HepG2 (cell line): ENCODE measurements at regions not wholly inside any gene's neighbourhood (a gene's known extent, or its start where the extent isn't known, plus 50 kb on each side); places are given as distances from the start of the nearest gene placed in this dataset.

Experiments
- ARNTL ChIP-seq: sonication (generic); formaldehyde crosslinking; IDR thresholded peaks from 2 replicates; pipeline ENCODE4 v1.4.0; 2020; ENCODE audit warnings: mild to moderate bottlenecking, missing genetic modification reagents
- CCAR2 ChIP-seq: fragments of 200-400 bp; formaldehyde crosslinking; optimal IDR thresholded peaks from 2 replicates; pipeline ENCODE3; 2018; ENCODE audit warnings: low read depth, mild to moderate bottlenecking, low read length, moderate library complexity
- IRF2 ChIP-seq: IDR thresholded peaks from 2 replicates; pipeline ENCODE4 v1.6.1; 2018; ENCODE audit warnings: missing genetic modification reagents, missing compliant biosample characterization
- JUNB ChIP-seq: sonication (generic); formaldehyde crosslinking; IDR thresholded peaks from 2 replicates; pipeline ENCODE4 v1.8.0; 2022; ENCODE audit warnings: missing genetic modification reagents, mild to moderate bottlenecking, borderline replicate concordance
- TAF1 ChIP-seq: sonication (generic); formaldehyde crosslinking; IDR thresholded peaks from 2 replicates; pipeline ENCODE4 v1.4.0; 2020; ENCODE audit warnings: missing genetic modification reagents
- ZMYM3 ChIP-seq: sonication (generic); formaldehyde crosslinking; IDR thresholded peaks from 2 replicates; pipeline ENCODE4 v1.5.1; 2020; ENCODE audit warnings: mild to moderate bottlenecking, missing genetic modification reagents
- ZNF224 ChIP-seq: sonication (generic); formaldehyde crosslinking; IDR thresholded peaks from 2 replicates; pipeline ENCODE4 v1.5.0; 2020; ENCODE audit warnings: mild to moderate bottlenecking, missing genetic modification reagents
- ZNF660 ChIP-seq: sonication (generic); formaldehyde crosslinking; IDR thresholded peaks from 2 replicates; pipeline ENCODE4 v1.5.1; 2020; ENCODE audit warnings: mild to moderate bottlenecking, low read depth, missing genetic modification reagents, borderline replicate concordance
- TF ChIP-seq, protein P1 (sequence below): sonication (generic); formaldehyde crosslinking; IDR thresholded peaks from 2 replicates; pipeline ENCODE4 v1.4.0; 2020; ENCODE audit warnings: missing genetic modification reagents
- TF ChIP-seq, protein P2 (sequence below): sonication (generic); formaldehyde crosslinking; IDR thresholded peaks from 2 replicates; pipeline ENCODE4 v1.5.0; 2020; ENCODE audit warnings: mild to moderate bottlenecking, missing genetic modification reagents, moderate library complexity
- TF ChIP-seq, protein P3 (sequence below): sonication (generic); formaldehyde crosslinking; IDR thresholded peaks from 2 replicates; pipeline ENCODE4 v1.4.0; 2020; ENCODE audit warnings: low read depth, mild to moderate bottlenecking, missing genetic modification reagents
- TF ChIP-seq, protein P4 (sequence below): sonication (generic); formaldehyde crosslinking; IDR thresholded peaks from 2 replicates; pipeline ENCODE4 v1.9.0; 2021; ENCODE audit warnings: missing genetic modification reagents, mild to moderate bottlenecking, borderline replicate concordance

DNA sequence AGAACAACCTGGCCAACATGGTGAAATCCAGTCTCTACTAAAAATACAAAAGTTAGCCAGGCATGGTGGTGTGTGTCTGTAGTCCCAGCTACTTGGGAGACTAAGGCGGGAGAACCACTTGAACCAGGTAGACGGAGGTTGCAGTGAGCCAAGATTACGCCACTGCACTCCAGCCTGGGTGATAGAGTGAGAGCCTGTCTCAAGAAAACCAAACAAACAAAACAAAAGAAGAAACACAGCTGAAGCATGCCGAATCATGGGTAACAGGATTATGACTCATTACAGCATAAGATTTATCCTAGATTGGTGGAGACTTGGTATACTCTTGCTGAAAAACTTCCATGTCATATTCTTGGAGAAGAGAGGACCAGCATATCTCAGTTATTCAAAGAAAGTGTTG is 236.7 kb upstream of the CCNH start:
- no peak for TF ChIP-seq TAF1 (CRISPR knock-in tag)
- TF ChIP-seq ARNTL (CRISPR knock-in tag): no peak
- no peak for TF ChIP-seq JUNB (CRISPR knock-in tag)
- TF ChIP-seq ZMYM3 (CRISPR knock-in tag): no peak
- no peak for TF ChIP-seq IRF2 (CRISPR knock-in tag)
- TF ChIP-seq, protein P1, sequence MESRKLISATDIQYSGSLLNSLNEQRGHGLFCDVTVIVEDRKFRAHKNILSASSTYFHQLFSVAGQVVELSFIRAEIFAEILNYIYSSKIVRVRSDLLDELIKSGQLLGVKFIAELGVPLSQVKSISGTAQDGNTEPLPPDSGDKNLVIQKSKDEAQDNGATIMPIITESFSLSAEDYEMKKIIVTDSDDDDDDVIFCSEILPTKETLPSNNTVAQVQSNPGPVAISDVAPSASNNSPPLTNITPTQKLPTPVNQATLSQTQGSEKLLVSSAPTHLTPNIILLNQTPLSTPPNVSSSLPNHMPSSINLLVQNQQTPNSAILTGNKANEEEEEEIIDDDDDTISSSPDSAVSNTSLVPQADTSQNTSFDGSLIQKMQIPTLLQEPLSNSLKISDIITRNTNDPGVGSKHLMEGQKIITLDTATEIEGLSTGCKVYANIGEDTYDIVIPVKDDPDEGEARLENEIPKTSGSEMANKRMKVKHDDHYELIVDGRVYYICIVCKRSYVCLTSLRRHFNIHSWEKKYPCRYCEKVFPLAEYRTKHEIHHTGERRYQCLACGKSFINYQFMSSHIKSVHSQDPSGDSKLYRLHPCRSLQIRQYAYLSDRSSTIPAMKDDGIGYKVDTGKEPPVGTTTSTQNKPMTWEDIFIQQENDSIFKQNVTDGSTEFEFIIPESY (CRISPR knock-in tag): no peak
- TF ChIP-seq ZNF224 (CRISPR knock-in tag): no peak
- no peak for TF ChIP-seq CCAR2
- TF ChIP-seq, protein P2, sequence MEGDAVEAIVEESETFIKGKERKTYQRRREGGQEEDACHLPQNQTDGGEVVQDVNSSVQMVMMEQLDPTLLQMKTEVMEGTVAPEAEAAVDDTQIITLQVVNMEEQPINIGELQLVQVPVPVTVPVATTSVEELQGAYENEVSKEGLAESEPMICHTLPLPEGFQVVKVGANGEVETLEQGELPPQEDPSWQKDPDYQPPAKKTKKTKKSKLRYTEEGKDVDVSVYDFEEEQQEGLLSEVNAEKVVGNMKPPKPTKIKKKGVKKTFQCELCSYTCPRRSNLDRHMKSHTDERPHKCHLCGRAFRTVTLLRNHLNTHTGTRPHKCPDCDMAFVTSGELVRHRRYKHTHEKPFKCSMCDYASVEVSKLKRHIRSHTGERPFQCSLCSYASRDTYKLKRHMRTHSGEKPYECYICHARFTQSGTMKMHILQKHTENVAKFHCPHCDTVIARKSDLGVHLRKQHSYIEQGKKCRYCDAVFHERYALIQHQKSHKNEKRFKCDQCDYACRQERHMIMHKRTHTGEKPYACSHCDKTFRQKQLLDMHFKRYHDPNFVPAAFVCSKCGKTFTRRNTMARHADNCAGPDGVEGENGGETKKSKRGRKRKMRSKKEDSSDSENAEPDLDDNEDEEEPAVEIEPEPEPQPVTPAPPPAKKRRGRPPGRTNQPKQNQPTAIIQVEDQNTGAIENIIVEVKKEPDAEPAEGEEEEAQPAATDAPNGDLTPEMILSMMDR: no peak
- TF ChIP-seq, protein P3, sequence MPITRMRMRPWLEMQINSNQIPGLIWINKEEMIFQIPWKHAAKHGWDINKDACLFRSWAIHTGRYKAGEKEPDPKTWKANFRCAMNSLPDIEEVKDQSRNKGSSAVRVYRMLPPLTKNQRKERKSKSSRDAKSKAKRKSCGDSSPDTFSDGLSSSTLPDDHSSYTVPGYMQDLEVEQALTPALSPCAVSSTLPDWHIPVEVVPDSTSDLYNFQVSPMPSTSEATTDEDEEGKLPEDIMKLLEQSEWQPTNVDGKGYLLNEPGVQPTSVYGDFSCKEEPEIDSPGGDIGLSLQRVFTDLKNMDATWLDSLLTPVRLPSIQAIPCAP: no peak
- TF ChIP-seq ZNF660: no peak
- TF ChIP-seq, protein P4, sequence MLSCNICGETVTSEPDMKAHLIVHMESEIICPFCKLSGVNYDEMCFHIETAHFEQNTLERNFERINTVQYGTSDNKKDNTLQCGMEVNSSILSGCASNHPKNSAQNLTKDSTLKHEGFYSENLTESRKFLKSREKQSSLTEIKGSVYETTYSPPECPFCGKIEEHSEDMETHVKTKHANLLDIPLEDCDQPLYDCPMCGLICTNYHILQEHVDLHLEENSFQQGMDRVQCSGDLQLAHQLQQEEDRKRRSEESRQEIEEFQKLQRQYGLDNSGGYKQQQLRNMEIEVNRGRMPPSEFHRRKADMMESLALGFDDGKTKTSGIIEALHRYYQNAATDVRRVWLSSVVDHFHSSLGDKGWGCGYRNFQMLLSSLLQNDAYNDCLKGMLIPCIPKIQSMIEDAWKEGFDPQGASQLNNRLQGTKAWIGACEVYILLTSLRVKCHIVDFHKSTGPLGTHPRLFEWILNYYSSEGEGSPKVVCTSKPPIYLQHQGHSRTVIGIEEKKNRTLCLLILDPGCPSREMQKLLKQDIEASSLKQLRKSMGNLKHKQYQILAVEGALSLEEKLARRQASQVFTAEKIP (CRISPR knock-in tag): no peak
